HCT116 (cell line): ENCODE measurements at regions not wholly inside any gene's neighbourhood (a gene's known extent, or its start where the extent isn't known, plus 50 kb on each side); places are given as distances from the start of the nearest gene placed in this dataset.

Source experiments
- CEBPB ChIP-seq: IDR thresholded peaks from 2 replicates; pipeline ENCODE4 v1.6.1; 2012; ENCODE audit warnings: low read depth
- EGR1 ChIP-seq: IDR thresholded peaks from 2 replicates; pipeline ENCODE4 v1.6.1; 2012; ENCODE audit warnings: low read depth
- EZH2 ChIP-seq: fragments of 200-600 bp; sonication (generic); IDR thresholded peaks from 2 replicates; pipeline ENCODE4 v1.6.1; 2017; ENCODE audit warnings: antibody characterized with exemption, mixed run types
- POLR2AphosphoS5 ChIP-seq: IDR thresholded peaks from 2 replicates; pipeline ENCODE4 v1.6.1; 2011; ENCODE audit warnings: mild to moderate bottlenecking, low read depth, low read length, moderate library complexity
- RAD21 ChIP-seq: IDR thresholded peaks from 2 replicates; pipeline ENCODE4 v1.6.1; 2012; ENCODE audit warnings: low read depth, mild to moderate bottlenecking
- SP1 ChIP-seq: IDR thresholded peaks from 2 replicates; pipeline ENCODE4 v1.6.1; 2012; ENCODE audit warnings: low read depth
- SRF ChIP-seq: IDR thresholded peaks from 2 replicates; pipeline ENCODE4 v1.6.1; 2012; ENCODE audit warnings: low read depth
- ZNF274 ChIP-seq: fragments of 200-500 bp; sonication (Bioruptor generic); IDR thresholded peaks from 2 replicates; pipeline ENCODE4 v1.6.1; 2014; ENCODE audit warnings: mild to moderate bottlenecking, low read depth, low read length, inconsistent platforms
- TF ChIP-seq, protein P1 (sequence below), 3 experiments: fragments of 200-600 bp in 1 of 3; sonication (generic) in 1 of 3; IDR thresholded peaks in 2 of 3; conservative IDR thresholded peaks in 1 of 3; 2 replicates each; pipeline ENCODE4 v1.5.1; 2012 to 2017; ENCODE audit warnings: low read depth in 2 of 3, low read length in 2 of 3, antibody characterized with exemption in 1 of 3, borderline replicate concordance in 1 of 3, control low read depth in 1 of 3, mild to moderate bottlenecking in 1 of 3, mixed read lengths in 1 of 3, mixed run types in 1 of 3, moderate library complexity in 1 of 3; ENCODE audit not compliant: insufficient read depth in 1 of 3
- TF ChIP-seq, protein P2 (sequence below): IDR thresholded peaks from 2 replicates; pipeline ENCODE4 v1.6.1; 2012

DNA sequence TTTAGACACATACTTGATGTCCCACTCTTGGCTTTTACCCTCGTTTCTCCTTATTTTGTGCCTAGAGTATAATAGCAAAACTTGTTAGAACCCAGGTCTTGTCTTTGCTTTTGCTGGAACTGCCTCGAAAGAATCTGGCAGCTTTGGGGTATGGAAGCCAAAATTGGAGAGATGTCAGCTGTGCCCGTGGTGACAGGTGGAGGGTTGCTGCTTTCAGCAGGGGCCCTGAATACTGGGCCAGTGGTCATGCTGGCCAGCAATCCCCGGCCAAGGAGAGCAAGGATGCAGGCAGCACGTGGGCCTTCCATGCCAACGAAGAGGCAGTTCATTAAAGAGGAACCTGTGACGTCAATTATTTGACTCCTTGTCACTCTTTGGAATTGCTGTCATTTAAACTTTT, 181.1 kb downstream of the HIPK3 start:
- TF ChIP-seq, protein P1, sequence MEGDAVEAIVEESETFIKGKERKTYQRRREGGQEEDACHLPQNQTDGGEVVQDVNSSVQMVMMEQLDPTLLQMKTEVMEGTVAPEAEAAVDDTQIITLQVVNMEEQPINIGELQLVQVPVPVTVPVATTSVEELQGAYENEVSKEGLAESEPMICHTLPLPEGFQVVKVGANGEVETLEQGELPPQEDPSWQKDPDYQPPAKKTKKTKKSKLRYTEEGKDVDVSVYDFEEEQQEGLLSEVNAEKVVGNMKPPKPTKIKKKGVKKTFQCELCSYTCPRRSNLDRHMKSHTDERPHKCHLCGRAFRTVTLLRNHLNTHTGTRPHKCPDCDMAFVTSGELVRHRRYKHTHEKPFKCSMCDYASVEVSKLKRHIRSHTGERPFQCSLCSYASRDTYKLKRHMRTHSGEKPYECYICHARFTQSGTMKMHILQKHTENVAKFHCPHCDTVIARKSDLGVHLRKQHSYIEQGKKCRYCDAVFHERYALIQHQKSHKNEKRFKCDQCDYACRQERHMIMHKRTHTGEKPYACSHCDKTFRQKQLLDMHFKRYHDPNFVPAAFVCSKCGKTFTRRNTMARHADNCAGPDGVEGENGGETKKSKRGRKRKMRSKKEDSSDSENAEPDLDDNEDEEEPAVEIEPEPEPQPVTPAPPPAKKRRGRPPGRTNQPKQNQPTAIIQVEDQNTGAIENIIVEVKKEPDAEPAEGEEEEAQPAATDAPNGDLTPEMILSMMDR (IDR thresholded peaks at IDR 0.05 in 2 of 3, conservative IDR thresholded peaks at IDR 0.05 in 1 of 3; ENCODE audit: borderline replicate concordance in 1 of 3, insufficient read depth in 1 of 3, low read depth in 2 of 3, low read length in 2 of 3) = no peak
- TF ChIP-seq CEBPB (no peak), ZNF274 (no peak), EGR1 (no peak), EZH2 (no peak), RAD21 (no peak), SP1 (no peak), POLR2AphosphoS5 (no peak), SRF (no peak)
- TF ChIP-seq, protein P2, sequence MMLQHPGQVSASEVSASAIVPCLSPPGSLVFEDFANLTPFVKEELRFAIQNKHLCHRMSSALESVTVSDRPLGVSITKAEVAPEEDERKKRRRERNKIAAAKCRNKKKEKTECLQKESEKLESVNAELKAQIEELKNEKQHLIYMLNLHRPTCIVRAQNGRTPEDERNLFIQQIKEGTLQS = no peak
